H9 (cell line): ENCODE measurements at regions not wholly inside any gene's neighbourhood (a gene's known extent, or its start where the extent isn't known, plus 50 kb on each side); places are given as distances from the start of the nearest gene placed in this dataset.

Source experiments
- DNase-seq: peaks from one replicate; pipeline ENCODE4 v3.0.0-alpha.2; 2017
- H2AFZ ChIP-seq: one replicate; pipeline ENCODE4 v1.6.1; 2013; ENCODE audit warnings: mild to moderate bottlenecking, low read length, control low read depth, moderate library complexity
- H2AK5ac ChIP-seq: 2 replicates; pipeline ENCODE4 v1.6.1; 2013; ENCODE audit warnings: low read length, control low read depth, mixed read lengths; ENCODE audit not compliant: insufficient read length
- H2BK120ac ChIP-seq: one replicate; pipeline ENCODE4 v1.6.1; 2013; ENCODE audit warnings: low read depth, mild to moderate bottlenecking, low read length, control low read depth, inconsistent platforms; ENCODE audit not compliant: poor library complexity, severe bottlenecking
- H2BK12ac ChIP-seq: 2 replicates; pipeline ENCODE4 v1.6.1; 2013; ENCODE audit warnings: low read length, control low read depth, mixed read lengths, low read depth; ENCODE audit not compliant: insufficient read length
- H2BK15ac ChIP-seq: 2 replicates; pipeline ENCODE4 v1.6.1; 2013; ENCODE audit warnings: low read depth, low read length, control low read depth
- H2BK20ac ChIP-seq: one replicate; pipeline ENCODE4 v1.6.1; 2013; ENCODE audit warnings: low read depth, mild to moderate bottlenecking, low read length, control low read depth, inconsistent platforms; ENCODE audit not compliant: poor library complexity, severe bottlenecking
- H2BK5ac ChIP-seq: 2 replicates; pipeline ENCODE4 v1.6.1; 2013; ENCODE audit warnings: low read length, control low read depth, mixed read lengths; ENCODE audit not compliant: insufficient read length
- H3K14ac ChIP-seq: 2 replicates; pipeline ENCODE4 v1.6.1; 2013; ENCODE audit warnings: low read length, control low read depth; ENCODE audit not compliant: insufficient read depth
- H3K18ac ChIP-seq: 2 replicates; pipeline ENCODE4 v1.6.1; 2013; ENCODE audit warnings: low read depth, mild to moderate bottlenecking, mixed read lengths, low read length, control low read depth; ENCODE audit not compliant: insufficient read length
- H3K23ac ChIP-seq: 2 replicates; pipeline ENCODE4 v1.6.1; 2013; ENCODE audit warnings: low read length, control low read depth, mixed read lengths, low read depth; ENCODE audit not compliant: insufficient read length
- H3K23me2 ChIP-seq: 2 replicates; pipeline ENCODE4 v1.6.1; 2013; ENCODE audit warnings: low read depth, mild to moderate bottlenecking, mixed read lengths, low read length, control low read depth; ENCODE audit not compliant: insufficient read length, poor library complexity, severe bottlenecking
- H3K27ac ChIP-seq: 2 replicates; pipeline ENCODE4 v1.5.1; 2013; ENCODE audit warnings: low read length, control low read depth, mixed read lengths, low read depth; ENCODE audit not compliant: insufficient read length
- H3K27me3 ChIP-seq: 2 replicates; pipeline ENCODE4 v1.6.1; 2013; ENCODE audit warnings: low read length, control low read depth, inconsistent platforms; ENCODE audit not compliant: insufficient read depth
- H3K4ac ChIP-seq: 2 replicates; pipeline ENCODE4 v1.6.1; 2013; ENCODE audit warnings: low read depth, mild to moderate bottlenecking, control low read depth, inconsistent platforms, low read length, moderate library complexity
- H3K4me1 ChIP-seq: 2 replicates; pipeline ENCODE4 v1.6.1; 2013; ENCODE audit warnings: low read length, control low read depth, inconsistent platforms; ENCODE audit not compliant: insufficient read depth
- H3K4me2 ChIP-seq: 2 replicates; pipeline ENCODE4 v1.6.1; 2013; ENCODE audit warnings: low read length, control low read depth, mixed read lengths; ENCODE audit not compliant: insufficient read length, insufficient read depth
- H3K56ac ChIP-seq: 2 replicates; pipeline ENCODE4 v1.6.1; 2013; ENCODE audit warnings: low read depth, mild to moderate bottlenecking, mixed read lengths, low read length, control low read depth; ENCODE audit not compliant: insufficient read length
- H3K79me1 ChIP-seq: 2 replicates; pipeline ENCODE4 v1.6.1; 2013; ENCODE audit warnings: low read depth, mild to moderate bottlenecking, moderate library complexity, low read length, control low read depth, inconsistent platforms; ENCODE audit not compliant: insufficient read depth, poor library complexity, severe bottlenecking
- H3K79me2 ChIP-seq: 2 replicates; pipeline ENCODE4 v1.6.1; 2013; ENCODE audit warnings: low read length, control low read depth, inconsistent platforms; ENCODE audit not compliant: insufficient read depth
- H3K9ac ChIP-seq: 2 replicates; pipeline ENCODE4 v1.6.1; 2013; ENCODE audit warnings: low read length, control low read depth, mixed read lengths; ENCODE audit not compliant: insufficient read length; ENCODE audit errors: extremely low read depth
- H3K9me3 ChIP-seq: one replicate; pipeline ENCODE4 v1.6.1; 2013; ENCODE audit warnings: low read depth, low read length, inconsistent platforms; ENCODE audit not compliant: control insufficient read depth
- H3T11ph ChIP-seq: one replicate; pipeline ENCODE4 v1.6.1; 2013; ENCODE audit warnings: mild to moderate bottlenecking, low read length, control low read depth, inconsistent platforms
- H4K20me1 ChIP-seq: one replicate; pipeline ENCODE4 v1.6.1; 2013; ENCODE audit not compliant: control insufficient read depth, insufficient read length, insufficient read depth
- H4K5ac ChIP-seq: 2 replicates; pipeline ENCODE4 v1.6.1; 2013; ENCODE audit warnings: low read depth, mild to moderate bottlenecking, mixed read lengths, low read length, control low read depth; ENCODE audit not compliant: insufficient read length
- H4K8ac ChIP-seq: replicated peaks from 2 replicates; pipeline ENCODE4 v1.6.1; 2013; ENCODE audit warnings: low read length, control low read depth, mixed read lengths, low read depth; ENCODE audit not compliant: insufficient read length
- H4K91ac ChIP-seq: 2 replicates; pipeline ENCODE4 v1.6.1; 2013; ENCODE audit warnings: low read depth, mild to moderate bottlenecking, moderate library complexity, mixed read lengths, low read length, control low read depth; ENCODE audit not compliant: insufficient read length
- H3K27ac Mint-ChIP-seq, 3 experiments: 2 replicates in 2 of 3; 3 replicates in 1 of 3; pipeline ENCODE4 v1.8.0; 2020 to 2021; ENCODE audit warnings: mixed read lengths in 3 of 3, mild to moderate bottlenecking in 1 of 3, moderate library complexity in 1 of 3
- H3K27me3 Mint-ChIP-seq: 2 replicates; pipeline ENCODE4 v1.8.0; 2021; ENCODE audit warnings: low read depth, mild to moderate bottlenecking, moderate library complexity, mixed read lengths
- H3K36me3 Mint-ChIP-seq, 3 experiments: 2 replicates in 2 of 3; 3 replicates in 1 of 3; pipeline ENCODE4 v1.8.0; 2020 to 2021; ENCODE audit warnings: low read depth in 3 of 3, mixed read lengths in 3 of 3; ENCODE audit not compliant: insufficient read depth in 1 of 3
- H3K4me1 Mint-ChIP-seq, 2 experiments: 2 replicates each; pipeline ENCODE4 v1.8.0; 2020; ENCODE audit warnings: mixed read lengths in 2 of 2
- H3K4me3 Mint-ChIP-seq, 2 experiments: 2 replicates in 1 of 2; 3 replicates in 1 of 2; pipeline ENCODE4 v1.8.0; 2020 to 2021; ENCODE audit warnings: mild to moderate bottlenecking in 2 of 2, mixed read lengths in 2 of 2, moderate library complexity in 1 of 2
- H3K9me3 Mint-ChIP-seq, 2 experiments: 2 replicates in 1 of 2; 3 replicates in 1 of 2; pipeline ENCODE4 v1.8.0; 2020; ENCODE audit warnings: mild to moderate bottlenecking in 2 of 2, mixed read lengths in 2 of 2, moderate library complexity in 1 of 2
- CTCF ChIP-seq: fragments of 200-600 bp; sonication (generic); conservative IDR thresholded peaks from 3 replicates; pipeline ENCODE4 v1.8.0; 2021; ENCODE audit warnings: antibody characterized with exemption, mild to moderate bottlenecking
- WGBS: extraction: QIAGEN DNeasy Blood & Tissue Kit; methylation state at CpG from one replicate; pipeline ENCODE4 v1.1.7; 2013; ENCODE audit warnings: missing lambda C conversion rate, low lambda C conversion rate, mixed read lengths; ENCODE audit not compliant: insufficient read length; ENCODE audit errors: extremely low coverage; 5-methylcytosine and 5-hydroxymethylcytosine counted together

DNA sequence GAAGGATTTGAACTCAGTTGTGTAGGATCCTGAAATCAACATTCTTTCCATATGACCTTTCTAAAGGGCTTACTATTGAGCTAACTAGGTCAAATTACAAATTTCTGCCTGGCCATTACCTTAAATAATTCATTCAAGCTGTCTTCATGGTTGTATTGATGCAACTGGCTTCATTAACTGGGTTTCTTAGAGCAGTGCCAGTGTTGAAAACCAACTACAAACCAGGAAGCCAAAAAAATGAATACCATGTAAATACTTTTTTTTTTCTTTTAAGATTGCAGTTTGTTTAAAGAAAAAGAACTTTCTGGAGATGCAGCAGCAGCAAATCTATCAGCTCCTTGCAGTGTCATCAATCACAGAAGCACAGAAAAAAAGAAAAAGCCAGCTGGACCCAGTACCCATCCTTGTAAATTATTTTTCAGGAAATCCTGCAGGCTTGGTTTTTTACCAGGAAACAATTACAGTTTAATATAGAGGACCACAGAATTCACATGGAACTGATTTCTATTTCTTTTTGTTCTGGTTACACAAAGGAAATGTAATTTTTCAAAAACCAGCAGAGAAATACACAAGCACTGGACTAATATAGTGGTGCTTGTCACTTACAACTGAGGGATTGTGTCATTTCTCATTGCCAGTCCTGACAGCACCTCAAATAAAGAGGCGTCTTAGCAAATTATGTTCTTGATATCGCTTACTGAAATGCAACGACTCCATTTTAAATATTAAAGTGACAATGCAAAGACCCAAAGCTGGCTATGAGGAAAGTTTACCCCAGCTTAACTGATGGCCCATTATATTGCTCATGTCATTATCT lies 131.9 kb downstream of the TMEM26 start:
- no peak for DNase-seq
- Histone ChIP-seq H3K18ac (no peak overlapping the region), H3K23me2 (no peaks in the 10 kb centered on the region), H4K8ac (no peak overlapping the region), H3T11ph (no peak overlapping the region), H2AFZ (no peak overlapping the region), H4K91ac (no peak overlapping the region), H2BK12ac (no peak overlapping the region), H3K23ac (no peak overlapping the region), H2BK20ac (no peak overlapping the region), H2BK120ac (no peak overlapping the region), H3K4ac (no peak overlapping the region), H4K5ac (no peak overlapping the region), H3K4me1 (no peaks in the 10 kb centered on the region), H3K9ac (no peak overlapping the region), H3K79me1 (no peaks in the 10 kb centered on the region), H3K4me2 (no peak overlapping the region), H3K56ac (no peak overlapping the region), H3K14ac (no peak overlapping the region), H3K9me3 (no peaks in the 10 kb centered on the region), H2BK15ac (no peak overlapping the region), H3K27ac (no peak overlapping the region), H4K20me1 (no peaks in the 10 kb centered on the region), H2BK5ac (no peak overlapping the region), H3K79me2 (no peaks in the 10 kb centered on the region), H3K27me3 (no peaks in the 10 kb centered on the region), H2AK5ac (no peak overlapping the region)
- H3K4me3 Mint-ChIP-seq = no peak overlapping the region
- no peaks in the 10 kb centered on the region for H3K27me3 Mint-ChIP-seq
- H3K4me1 Mint-ChIP-seq = no peaks in the 10 kb centered on the region
- TF ChIP-seq CTCF = no peak
- no peaks in the 10 kb centered on the region for H3K36me3 Mint-ChIP-seq
- no CpG with 5 or more reads among the region's 3 CpGs for WGBS
- no peak overlapping the region for H3K27ac Mint-ChIP-seq
- H3K9me3 Mint-ChIP-seq = no peaks in the 10 kb centered on the region
